HUES6 (cell line): ENCODE measurements at regions not wholly inside any gene's neighbourhood (a gene's known extent, or its start where the extent isn't known, plus 50 kb on each side); places are given as distances from the start of the nearest gene placed in this dataset.
"Not testable (repeated sequence)": the region's sequence is repeated elsewhere in the genome, so short reads cannot be mapped to it uniquely, and the experiment has no call there.

Experiments
- H3K27ac ChIP-seq: 2 replicates; pipeline ENCODE4 v1.7.0; 2013; ENCODE audit warnings: low read depth, mild to moderate bottlenecking, low read length, inconsistent platforms
- H3K27me3 ChIP-seq: 2 replicates; pipeline ENCODE4 v1.6.1; 2013; ENCODE audit warnings: low read length; ENCODE audit not compliant: control insufficient read depth, insufficient read depth
- H3K36me3 ChIP-seq: 2 replicates; pipeline ENCODE4 v1.6.1; 2013; ENCODE audit warnings: low read length; ENCODE audit not compliant: control insufficient read depth, insufficient read depth
- H3K4me1 ChIP-seq: 2 replicates; pipeline ENCODE4 v1.6.1; 2013; ENCODE audit warnings: low read length; ENCODE audit not compliant: control insufficient read depth, insufficient read depth
- H3K4me3 ChIP-seq: 2 replicates; pipeline ENCODE4 v1.5.1; 2013; ENCODE audit warnings: low read depth, low read length
- H3K9ac ChIP-seq: one replicate; pipeline ENCODE4 v1.6.1; 2013; ENCODE audit warnings: mild to moderate bottlenecking, low read length
- H3K9me3 ChIP-seq: 2 replicates; pipeline ENCODE4 v1.6.1; 2013; ENCODE audit warnings: low read depth, low read length; ENCODE audit not compliant: control insufficient read depth, insufficient read depth

DNA sequence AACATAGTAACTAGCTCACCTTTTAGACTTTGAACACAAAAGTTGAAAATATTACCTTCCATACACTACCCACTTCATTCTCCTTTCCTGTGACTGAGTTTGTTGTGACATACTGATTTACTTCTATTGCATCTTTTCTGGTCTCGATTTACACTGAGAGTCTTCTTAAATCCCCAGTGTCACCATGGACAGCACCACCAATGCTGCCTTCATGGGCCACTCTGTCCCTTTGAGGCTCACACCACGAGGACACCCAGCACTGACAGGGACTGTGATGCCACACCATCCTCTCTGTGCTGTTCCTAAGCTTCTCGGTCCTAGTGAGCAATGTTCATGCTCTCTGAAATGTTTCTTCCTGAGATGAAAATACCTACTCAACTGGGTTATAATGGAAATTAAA lies 337.1 kb upstream of the IRAK1BP1 start:
- no peak overlapping the region for H3K27ac ChIP-seq
- no peaks in the 10 kb centered on the region for H3K9me3 ChIP-seq
- no peaks in the 10 kb centered on the region for H3K4me1 ChIP-seq
- H3K4me3 ChIP-seq, result no peak overlapping the region
- H3K36me3 ChIP-seq, result no peaks in the 10 kb centered on the region
- no peak overlapping the region for H3K9ac ChIP-seq
- no peaks in the 10 kb centered on the region for H3K27me3 ChIP-seq

DNA sequence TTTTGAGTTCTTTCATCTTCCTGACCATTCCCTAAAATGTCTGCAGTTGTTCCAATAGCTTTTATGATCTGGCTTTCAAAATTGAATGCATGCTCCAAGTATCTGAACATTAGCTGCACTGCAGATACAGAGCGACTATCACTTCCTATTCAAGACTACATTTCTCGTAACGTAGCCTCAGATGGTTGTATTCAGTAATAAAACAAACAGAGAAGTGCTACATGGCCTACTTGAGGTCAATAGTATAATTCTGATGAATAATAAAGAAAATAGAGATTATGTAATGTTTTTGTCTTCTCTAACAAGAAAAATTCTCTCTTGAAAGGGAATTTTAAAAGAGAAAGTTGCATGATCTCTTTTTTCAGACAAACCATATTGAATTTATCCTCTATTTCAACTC lies 333.9 kb upstream of the IRAK1BP1 start:
- Histone ChIP-seq H3K9ac (no peak overlapping the region), H3K9me3 (no peaks in the 10 kb centered on the region), H3K36me3 (no peaks in the 10 kb centered on the region), H3K4me3 (no peak overlapping the region), H3K27ac (no peak overlapping the region), H3K27me3 (no peaks in the 10 kb centered on the region), H3K4me1 (no peaks in the 10 kb centered on the region)

- no peaks in the 10 kb centered on the region for H3K4me1 ChIP-seq
- H3K4me3 ChIP-seq, result no peak overlapping the region
- H3K36me3 ChIP-seq, result no peaks in the 10 kb centered on the region
- no peak overlapping the region for H3K9ac ChIP-seq
- no peaks in the 10 kb centered on the region for H3K27me3 ChIP-seq
- H3K9me3 ChIP-seq, result no peaks in the 10 kb centered on the region
- no peak overlapping the region for H3K27ac ChIP-seq
Observed at GRCh38 chr6:78533876-78534275, 333.5 kb upstream of the IRAK1BP1 start.

- no peak overlapping the region for H3K9ac ChIP-seq
- no peaks in the 10 kb centered on the region for H3K9me3 ChIP-seq
- no peaks in the 10 kb centered on the region for H3K4me1 ChIP-seq
- H3K27me3 ChIP-seq, result no peaks in the 10 kb centered on the region
- H3K27ac ChIP-seq, result no peak overlapping the region
- H3K36me3 ChIP-seq, result no peaks in the 10 kb centered on the region
- H3K4me3 ChIP-seq, result no peak overlapping the region
Observed at GRCh38 chr6:78538002-78538401, 329.3 kb upstream of the IRAK1BP1 start.

- H3K27ac ChIP-seq, H3K36me3 ChIP-seq, H3K4me3 ChIP-seq, H3K27me3 ChIP-seq, H3K9me3 ChIP-seq, H3K9ac ChIP-seq, H3K4me1 ChIP-seq: not testable (repeated sequence)
Observed at GRCh38 chr6:78547636-78548035, 319.7 kb upstream of the IRAK1BP1 start.

- no peak overlapping the region for H3K4me3 ChIP-seq
- H3K4me1 ChIP-seq, result no peaks in the 10 kb centered on the region
- H3K27ac ChIP-seq, result no peak overlapping the region
- H3K9me3 ChIP-seq, result peaks cover 29% of the 10 kb centered on the region
- H3K27me3 ChIP-seq, result no peaks in the 10 kb centered on the region
- H3K9ac ChIP-seq, result no peak overlapping the region
- H3K36me3 ChIP-seq, result no peaks in the 10 kb centered on the region
Observed at GRCh38 chr6:78551361-78551760, 316.0 kb upstream of the IRAK1BP1 start.

- H3K4me1 ChIP-seq, result no peaks in the 10 kb centered on the region
- H3K36me3 ChIP-seq, result no peaks in the 10 kb centered on the region
- H3K9ac ChIP-seq, result no peak overlapping the region
- H3K4me3 ChIP-seq, result no peak overlapping the region
- H3K27me3 ChIP-seq, result no peaks in the 10 kb centered on the region
- H3K9me3 ChIP-seq, result peaks cover 38% of the 10 kb centered on the region
- H3K27ac ChIP-seq, result no peak overlapping the region
Observed at GRCh38 chr6:78552435-78552834, 314.9 kb upstream of the IRAK1BP1 start.

GRCh38 chr6:78554341-78554740 lies 313.0 kb upstream of the IRAK1BP1 start:
- Histone ChIP-seq H3K36me3 (no peaks in the 10 kb centered on the region), H3K27ac (no peak overlapping the region), H3K27me3 (no peaks in the 10 kb centered on the region), H3K4me1 (no peaks in the 10 kb centered on the region), H3K9ac (no peak overlapping the region), H3K9me3 (peaks cover 41% of the 10 kb centered on the region), H3K4me3 (no peak overlapping the region)

DNA sequence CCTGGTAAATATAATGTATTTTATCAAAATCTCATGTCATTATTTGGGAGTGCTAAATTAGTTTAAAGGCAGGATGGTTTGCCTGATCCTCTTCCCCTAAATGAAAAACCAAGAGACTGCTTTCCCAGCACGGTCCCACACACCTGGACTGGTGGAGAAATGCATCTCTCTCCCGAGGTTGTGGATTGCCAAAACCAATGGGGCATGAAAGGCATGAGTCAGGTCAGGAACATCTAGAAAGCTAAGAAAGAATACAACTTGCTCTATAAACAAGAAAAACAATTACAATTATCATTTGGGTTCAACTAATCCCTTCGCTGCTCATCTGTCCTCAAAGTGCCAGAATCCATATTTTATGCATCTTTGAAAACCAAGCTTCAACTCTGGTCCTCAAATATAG lies 308.3 kb upstream of the IRAK1BP1 start:
- no peaks in the 10 kb centered on the region for H3K27me3 ChIP-seq
- H3K27ac ChIP-seq, result no peak overlapping the region

GRCh38 chr6:78561015-78561414 lies 306.3 kb upstream of the IRAK1BP1 start:
- Histone ChIP-seq H3K4me3 (no peak overlapping the region), H3K27me3 (no peaks in the 10 kb centered on the region), H3K27ac (no peak overlapping the region), H3K9ac (no peak overlapping the region), H3K4me1 (peaks cover 3% of the 10 kb centered on the region; the same call in 1 of the 2 replicates), H3K9me3 (peaks cover 15% of the 10 kb centered on the region), H3K36me3 (no peaks in the 10 kb centered on the region)

More for the DNA sequence above, 308.3 kb upstream of the IRAK1BP1 start:
- Histone ChIP-seq H3K9ac (no peak overlapping the region), H3K9me3 (peaks cover 31% of the 10 kb centered on the region), H3K4me3 (no peak overlapping the region), H3K36me3 (no peaks in the 10 kb centered on the region), H3K4me1 (no peaks in the 10 kb centered on the region)

- no peak overlapping the region for H3K27ac ChIP-seq
- H3K9ac ChIP-seq, result no peak overlapping the region
- H3K9me3 ChIP-seq, result peaks cover 15% of the 10 kb centered on the region; the same call in 1 of the 2 replicates
- peaks cover 13% of the 10 kb centered on the region for H3K4me1 ChIP-seq
- no peaks in the 10 kb centered on the region for H3K36me3 ChIP-seq
- H3K27me3 ChIP-seq, result no peaks in the 10 kb centered on the region
- no peak overlapping the region for H3K4me3 ChIP-seq
Observed at GRCh38 chr6:78565997-78566396, 301.4 kb upstream of the IRAK1BP1 start.

- H3K36me3 ChIP-seq, result no peaks in the 10 kb centered on the region
- no peak overlapping the region; the same call in 1 of the 2 replicates for H3K4me3 ChIP-seq
- peak overlapping the region; percentile 74; the same call in 1 of the 2 replicates for H3K27ac ChIP-seq
- no peaks in the 10 kb centered on the region for H3K27me3 ChIP-seq
- H3K9me3 ChIP-seq, result peaks cover 18% of the 10 kb centered on the region; the same call in 1 of the 2 replicates
- H3K9ac ChIP-seq, result no peak overlapping the region
- H3K4me1 ChIP-seq, result peaks cover 10% of the 10 kb centered on the region
Observed at GRCh38 chr6:78570044-78570443, 297.3 kb upstream of the IRAK1BP1 start.
